T-helper 2 cell (primary cell): ENCODE measurements at regions not wholly inside any gene's neighbourhood (a gene's known extent, or its start where the extent isn't known, plus 50 kb on each side); places are given as distances from the start of the nearest gene placed in this dataset.

Source experiments
- DNase-seq, 5 experiments: peaks; one replicate each; pipeline versions ENCODE4 v3.0.0 to v3.0.0-alpha.2; 2012 to 2022

- DNase-seq: no peak
Observed at GRCh38 chr21:27261676-27262075, 294.8 kb upstream of the ADAMTS5 start.

- no peak for DNase-seq
Observed at GRCh38 chr21:27260728-27261127, 293.8 kb upstream of the ADAMTS5 start.

- DNase-seq: no peak
Observed at GRCh38 chr21:27258742-27259448, 292.0 kb upstream of the ADAMTS5 start.

- no peak for DNase-seq
Observed at GRCh38 chr21:27257908-27258556, 291.1 kb upstream of the ADAMTS5 start.

- no peak for DNase-seq
Observed at GRCh38 chr21:27257226-27257625, 290.3 kb upstream of the ADAMTS5 start.

- no peak for DNase-seq
Observed at GRCh38 chr21:27251752-27252151, 284.9 kb upstream of the ADAMTS5 start.

- DNase-seq: no peak
Observed at GRCh38 chr21:27250366-27250765, 283.5 kb upstream of the ADAMTS5 start.

GRCh38 chr21:27248814-27249213, 281.9 kb upstream of the ADAMTS5 start:
- no peak for DNase-seq

- no peak for DNase-seq
Observed at GRCh38 chr21:27246741-27247140, 279.9 kb upstream of the ADAMTS5 start.

- no peak for DNase-seq
Observed at GRCh38 chr21:27244776-27245175, 277.9 kb upstream of the ADAMTS5 start.

GRCh38 chr21:27244352-27244751, 277.5 kb upstream of the ADAMTS5 start:
- no peak for DNase-seq

- no peak for DNase-seq
Observed at GRCh38 chr21:27240839-27241238, 274.0 kb upstream of the ADAMTS5 start.

GRCh38 chr21:27233514-27234115, 266.7 kb upstream of the ADAMTS5 start:
- DNase-seq: no peak

- no peak for DNase-seq
Observed at GRCh38 chr21:27225940-27226339, 259.1 kb upstream of the ADAMTS5 start.

GRCh38 chr21:27225151-27225550, 258.3 kb upstream of the ADAMTS5 start:
- DNase-seq: no peak

- no peak for DNase-seq
Observed at GRCh38 chr21:27224169-27224568, 257.3 kb upstream of the ADAMTS5 start.

GRCh38 chr21:27221077-27221476, 254.2 kb upstream of the ADAMTS5 start:
- no peak for DNase-seq

- no peak for DNase-seq
Observed at GRCh38 chr21:27220416-27220815, 253.5 kb upstream of the ADAMTS5 start.

- no peak for DNase-seq
Observed at GRCh38 chr21:27219068-27219467, 252.2 kb upstream of the ADAMTS5 start.

- DNase-seq: no peak
Observed at GRCh38 chr21:27213303-27213702, 246.4 kb upstream of the ADAMTS5 start.

- no peak for DNase-seq
Observed at GRCh38 chr21:27212441-27212840, 245.6 kb upstream of the ADAMTS5 start.

GRCh38 chr21:27209546-27209945, 242.7 kb upstream of the ADAMTS5 start:
- DNase-seq: no peak

GRCh38 chr21:27206368-27206982, 239.6 kb upstream of the ADAMTS5 start:
- DNase-seq: no peak

GRCh38 chr21:27202301-27202700, 235.4 kb upstream of the ADAMTS5 start:
- no peak for DNase-seq
